PFSK-1 (cell line): ENCODE measurements at regions not wholly inside any gene's neighbourhood (a gene's known extent, or its start where the extent isn't known, plus 50 kb on each side); places are given as distances from the start of the nearest gene placed in this dataset.

Source experiments
- FOXP2 ChIP-seq: optimal IDR thresholded peaks from 2 replicates; pipeline ENCODE3; 2011; ENCODE audit warnings: borderline replicate concordance, control low read depth, inconsistent platforms; ENCODE audit not compliant: insufficient read depth; ENCODE audit errors: extremely low read length, extremely low read depth
- POLR2AphosphoS5 ChIP-seq: IDR thresholded peaks from 2 replicates; pipeline ENCODE4 v1.6.1; 2012; ENCODE audit warnings: low read depth, mild to moderate bottlenecking, control low read depth, low read length, moderate library complexity
- SIN3A ChIP-seq: IDR thresholded peaks from 2 replicates; pipeline ENCODE4 v1.6.1; 2012; ENCODE audit warnings: mild to moderate bottlenecking, low read length, moderate library complexity, borderline replicate concordance; ENCODE audit not compliant: insufficient read depth
- TAF1 ChIP-seq: IDR thresholded peaks from 2 replicates; pipeline ENCODE4 v1.6.1; 2012; ENCODE audit warnings: low read length, control low read depth, borderline replicate concordance; ENCODE audit not compliant: insufficient read depth
- TF ChIP-seq, protein P1 (sequence below), 2 experiments: IDR thresholded peaks; 2 replicates each; pipeline versions ENCODE4 v1.6.1 to v1.8.0; 2011 to 2012; ENCODE audit warnings: low read depth in 2 of 2, low read length in 2 of 2, control low read depth in 1 of 2, inconsistent platforms in 1 of 2, mild to moderate bottlenecking in 1 of 2, moderate library complexity in 1 of 2; ENCODE audit not compliant: insufficient read depth in 1 of 2

DNA sequence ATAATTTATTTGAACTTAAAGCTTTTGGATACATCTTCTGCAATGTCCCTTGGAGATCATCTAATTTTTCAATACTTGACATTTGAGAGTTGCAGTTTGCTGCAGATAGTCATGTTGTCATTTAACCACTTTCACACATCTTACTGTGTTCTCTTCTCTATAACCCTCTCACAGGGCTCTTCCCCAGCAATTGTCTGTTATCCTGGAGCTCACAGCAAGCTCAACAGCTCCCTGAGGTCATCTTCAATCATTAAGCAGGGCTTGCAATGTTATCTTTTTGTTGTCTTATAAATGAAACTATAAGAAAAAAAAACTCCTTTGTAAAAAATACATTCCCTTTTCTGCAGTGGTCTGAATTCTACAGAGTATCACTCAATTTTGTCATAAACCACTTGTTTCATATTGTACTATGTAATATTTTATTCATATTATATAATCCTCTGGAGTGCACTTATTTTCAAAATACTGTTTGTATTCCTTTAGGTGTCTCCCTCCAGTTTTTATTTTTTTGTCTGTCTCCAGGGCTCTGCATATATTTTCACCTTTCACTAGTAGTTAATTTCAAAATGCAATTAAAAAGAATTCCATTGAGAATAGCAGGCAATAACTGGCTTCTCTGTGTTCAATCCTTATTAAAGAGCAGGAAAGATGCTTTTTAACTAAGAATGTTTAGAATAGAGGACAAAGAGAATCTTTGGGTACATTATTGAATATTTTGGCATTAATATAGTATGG is 106.3 kb upstream of the ARSJ start:
- TF ChIP-seq, protein P1, sequence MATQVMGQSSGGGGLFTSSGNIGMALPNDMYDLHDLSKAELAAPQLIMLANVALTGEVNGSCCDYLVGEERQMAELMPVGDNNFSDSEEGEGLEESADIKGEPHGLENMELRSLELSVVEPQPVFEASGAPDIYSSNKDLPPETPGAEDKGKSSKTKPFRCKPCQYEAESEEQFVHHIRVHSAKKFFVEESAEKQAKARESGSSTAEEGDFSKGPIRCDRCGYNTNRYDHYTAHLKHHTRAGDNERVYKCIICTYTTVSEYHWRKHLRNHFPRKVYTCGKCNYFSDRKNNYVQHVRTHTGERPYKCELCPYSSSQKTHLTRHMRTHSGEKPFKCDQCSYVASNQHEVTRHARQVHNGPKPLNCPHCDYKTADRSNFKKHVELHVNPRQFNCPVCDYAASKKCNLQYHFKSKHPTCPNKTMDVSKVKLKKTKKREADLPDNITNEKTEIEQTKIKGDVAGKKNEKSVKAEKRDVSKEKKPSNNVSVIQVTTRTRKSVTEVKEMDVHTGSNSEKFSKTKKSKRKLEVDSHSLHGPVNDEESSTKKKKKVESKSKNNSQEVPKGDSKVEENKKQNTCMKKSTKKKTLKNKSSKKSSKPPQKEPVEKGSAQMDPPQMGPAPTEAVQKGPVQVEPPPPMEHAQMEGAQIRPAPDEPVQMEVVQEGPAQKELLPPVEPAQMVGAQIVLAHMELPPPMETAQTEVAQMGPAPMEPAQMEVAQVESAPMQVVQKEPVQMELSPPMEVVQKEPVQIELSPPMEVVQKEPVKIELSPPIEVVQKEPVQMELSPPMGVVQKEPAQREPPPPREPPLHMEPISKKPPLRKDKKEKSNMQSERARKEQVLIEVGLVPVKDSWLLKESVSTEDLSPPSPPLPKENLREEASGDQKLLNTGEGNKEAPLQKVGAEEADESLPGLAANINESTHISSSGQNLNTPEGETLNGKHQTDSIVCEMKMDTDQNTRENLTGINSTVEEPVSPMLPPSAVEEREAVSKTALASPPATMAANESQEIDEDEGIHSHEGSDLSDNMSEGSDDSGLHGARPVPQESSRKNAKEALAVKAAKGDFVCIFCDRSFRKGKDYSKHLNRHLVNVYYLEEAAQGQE (IDR thresholded peaks at IDR 0.05; ENCODE audit: insufficient read depth in 1 of 2, low read depth in 2 of 2, low read length in 2 of 2): no peak
- TF ChIP-seq SIN3A: no peak
- TF ChIP-seq TAF1: no peak
- no peak for TF ChIP-seq POLR2AphosphoS5
- TF ChIP-seq FOXP2: no peak
